ENCODE measurements at regions not wholly inside any gene's neighbourhood (a gene's known extent, or its start where the extent isn't known, plus 50 kb on each side); places are given as distances from the start of the nearest gene placed in this dataset.

DNA sequence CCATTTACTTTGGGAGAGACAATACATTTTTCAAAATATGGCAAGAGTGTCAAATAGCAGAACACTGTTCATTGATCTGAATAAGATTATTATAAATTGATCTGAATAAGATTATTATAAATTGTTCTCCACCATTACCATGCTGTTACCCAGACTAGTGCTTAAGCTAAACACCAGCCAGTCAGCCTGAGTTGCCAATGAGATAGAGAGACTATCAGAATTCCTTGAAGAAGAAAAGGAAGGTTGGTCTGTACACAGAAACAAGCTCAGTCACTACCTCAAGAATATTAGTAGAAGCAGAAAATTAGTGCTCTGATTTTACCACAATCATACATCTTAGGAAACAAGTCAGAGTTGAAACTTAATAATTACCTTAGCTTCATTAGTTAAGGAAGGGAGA is 469.8 kb downstream of the FOXG1 start:
- ChIA-PET CTCF (ENCODE audit: low intra/inter-chr PET ratio) (no interaction called here), POLR2A (no interaction called here)
- ATAC-seq (no peak), FAIRE-seq (no peak), DNase-seq (ENCODE audit: extremely low read depth in 1 of 4, low spot score in 3 of 4) (no peak)
- H3K9ac ChIP-seq (ENCODE audit: insufficient read depth in 1 of 2, low read depth in 2 of 2, low read length in 2 of 2), result no peak overlapping the region
- H4K20me1 ChIP-seq (replicated peaks; ENCODE audit: control insufficient read depth, insufficient read depth, low read length), result no peaks in the 10 kb centered on the region
- H3K4me1 ChIP-seq (replicated peaks in 1 of 2; ENCODE audit: control insufficient read depth in 2 of 2, insufficient read depth in 2 of 2, low read length in 2 of 2), result no peaks in the 10 kb centered on the region
- intact Hi-C loops (cut with micrococcal nuclease), result no loop called here
- no peaks in the 10 kb centered on the region for H3K9me3 ChIP-seq (replicated peaks; ENCODE audit: control insufficient read depth, insufficient read depth, low read depth, low read length)
- H3K4me3 ChIP-seq, result no peak overlapping the region
- H3K27me3 ChIP-seq (ENCODE audit: control insufficient read depth in 2 of 2, insufficient read depth in 2 of 2, low read length in 2 of 2), result no peaks in the 10 kb centered on the region
- H3K79me2 ChIP-seq (ENCODE audit: control insufficient read depth, insufficient read depth, low read length), result no peaks in the 10 kb centered on the region
- no peak overlapping the region for H2AFZ ChIP-seq (ENCODE audit: low read depth, low read length)
- no TSS peak for BruUV-seq (replicated peaks)
- H3K27ac ChIP-seq (ENCODE audit: extremely low read depth, low read depth, low read length), result no peak overlapping the region
- H3K9me1 ChIP-seq (ENCODE audit: control insufficient read depth, insufficient read depth, low read length), result no peaks in the 10 kb centered on the region
- H3K36me3 ChIP-seq (ENCODE audit: control insufficient read depth, insufficient read depth, low read length), result no peaks in the 10 kb centered on the region
- no peak overlapping the region for H3K4me2 ChIP-seq (ENCODE audit: insufficient read depth, low read length)
- in situ Hi-C loops (cut with MboI), result no loop called here
- TF ChIP-seq, protein P1, sequence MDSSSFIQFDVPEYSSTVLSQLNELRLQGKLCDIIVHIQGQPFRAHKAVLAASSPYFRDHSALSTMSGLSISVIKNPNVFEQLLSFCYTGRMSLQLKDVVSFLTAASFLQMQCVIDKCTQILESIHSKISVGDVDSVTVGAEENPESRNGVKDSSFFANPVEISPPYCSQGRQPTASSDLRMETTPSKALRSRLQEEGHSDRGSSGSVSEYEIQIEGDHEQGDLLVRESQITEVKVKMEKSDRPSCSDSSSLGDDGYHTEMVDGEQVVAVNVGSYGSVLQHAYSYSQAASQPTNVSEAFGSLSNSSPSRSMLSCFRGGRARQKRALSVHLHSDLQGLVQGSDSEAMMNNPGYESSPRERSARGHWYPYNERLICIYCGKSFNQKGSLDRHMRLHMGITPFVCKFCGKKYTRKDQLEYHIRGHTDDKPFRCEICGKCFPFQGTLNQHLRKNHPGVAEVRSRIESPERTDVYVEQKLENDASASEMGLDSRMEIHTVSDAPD (CRISPR knock-in tag; IDR thresholded peaks at IDR 0.05), result no peak
- TF ChIP-seq SIRT6 (IDR thresholded peaks at IDR 0.05; ENCODE audit: low read depth, low read length) (no peak), DMBX1 (CRISPR knock-in tag; IDR thresholded peaks at IDR 0.05; ENCODE audit: borderline replicate concordance) (no peak), SMAD4 (CRISPR knock-in tag; conservative IDR thresholded peaks at IDR 0.05) (no peak), CREB1 (IDR thresholded peaks at IDR 0.05) (no peak), CREB1 (CRISPR knock-in tag; IDR thresholded peaks at IDR 0.05) (no peak), ZNF23 (CRISPR knock-in tag; IDR thresholded peaks at IDR 0.05) (no peak), ZFP36 (IDR thresholded peaks at IDR 0.05; ENCODE audit: low read depth, low read length, partially characterized antibody) (no peak), HDAC8 (tag; IDR thresholded peaks at IDR 0.05) (no peak), CBFB (CRISPR knock-in tag; IDR thresholded peaks at IDR 0.05) (no peak), HSF4 (CRISPR knock-in tag; IDR thresholded peaks at IDR 0.05; ENCODE audit: borderline replicate concordance) (no peak), ZNF76 (CRISPR knock-in tag; IDR thresholded peaks at IDR 0.05; ENCODE audit: borderline replicate concordance) (no peak)
- TF ChIP-seq, protein P2, sequence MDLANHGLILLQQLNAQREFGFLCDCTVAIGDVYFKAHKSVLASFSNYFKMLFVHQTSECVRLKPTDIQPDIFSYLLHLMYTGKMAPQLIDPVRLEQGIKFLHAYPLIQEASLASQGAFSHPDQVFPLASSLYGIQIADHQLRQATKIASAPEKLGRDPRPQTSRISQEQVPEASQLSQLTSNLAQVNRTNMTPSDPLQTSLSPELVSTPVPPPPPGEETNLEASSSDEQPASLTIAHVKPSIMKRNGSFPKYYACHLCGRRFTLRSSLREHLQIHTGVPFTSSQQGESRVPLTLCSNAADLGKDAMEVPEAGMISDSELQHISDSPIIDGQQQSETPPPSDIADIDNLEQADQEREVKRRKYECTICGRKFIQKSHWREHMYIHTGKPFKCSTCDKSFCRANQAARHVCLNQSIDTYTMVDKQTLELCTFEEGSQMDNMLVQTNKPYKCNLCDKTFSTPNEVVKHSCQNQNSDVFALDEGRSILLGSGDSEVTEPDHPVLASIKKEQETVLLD (IDR thresholded peaks at IDR 0.05), result no peak
- TF ChIP-seq, protein P3, sequence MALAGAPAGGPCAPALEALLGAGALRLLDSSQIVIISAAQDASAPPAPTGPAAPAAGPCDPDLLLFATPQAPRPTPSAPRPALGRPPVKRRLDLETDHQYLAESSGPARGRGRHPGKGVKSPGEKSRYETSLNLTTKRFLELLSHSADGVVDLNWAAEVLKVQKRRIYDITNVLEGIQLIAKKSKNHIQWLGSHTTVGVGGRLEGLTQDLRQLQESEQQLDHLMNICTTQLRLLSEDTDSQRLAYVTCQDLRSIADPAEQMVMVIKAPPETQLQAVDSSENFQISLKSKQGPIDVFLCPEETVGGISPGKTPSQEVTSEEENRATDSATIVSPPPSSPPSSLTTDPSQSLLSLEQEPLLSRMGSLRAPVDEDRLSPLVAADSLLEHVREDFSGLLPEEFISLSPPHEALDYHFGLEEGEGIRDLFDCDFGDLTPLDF (CRISPR knock-in tag; IDR thresholded peaks at IDR 0.05), result no peak
- TF ChIP-seq, protein P4, sequence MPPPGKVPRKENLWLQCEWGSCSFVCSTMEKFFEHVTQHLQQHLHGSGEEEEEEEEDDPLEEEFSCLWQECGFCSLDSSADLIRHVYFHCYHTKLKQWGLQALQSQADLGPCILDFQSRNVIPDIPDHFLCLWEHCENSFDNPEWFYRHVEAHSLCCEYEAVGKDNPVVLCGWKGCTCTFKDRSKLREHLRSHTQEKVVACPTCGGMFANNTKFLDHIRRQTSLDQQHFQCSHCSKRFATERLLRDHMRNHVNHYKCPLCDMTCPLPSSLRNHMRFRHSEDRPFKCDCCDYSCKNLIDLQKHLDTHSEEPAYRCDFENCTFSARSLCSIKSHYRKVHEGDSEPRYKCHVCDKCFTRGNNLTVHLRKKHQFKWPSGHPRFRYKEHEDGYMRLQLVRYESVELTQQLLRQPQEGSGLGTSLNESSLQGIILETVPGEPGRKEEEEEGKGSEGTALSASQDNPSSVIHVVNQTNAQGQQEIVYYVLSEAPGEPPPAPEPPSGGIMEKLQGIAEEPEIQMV (tag; conservative IDR thresholded peaks at IDR 0.05; ENCODE audit: low read depth), result no peak
- TF ChIP-seq, protein P5, sequence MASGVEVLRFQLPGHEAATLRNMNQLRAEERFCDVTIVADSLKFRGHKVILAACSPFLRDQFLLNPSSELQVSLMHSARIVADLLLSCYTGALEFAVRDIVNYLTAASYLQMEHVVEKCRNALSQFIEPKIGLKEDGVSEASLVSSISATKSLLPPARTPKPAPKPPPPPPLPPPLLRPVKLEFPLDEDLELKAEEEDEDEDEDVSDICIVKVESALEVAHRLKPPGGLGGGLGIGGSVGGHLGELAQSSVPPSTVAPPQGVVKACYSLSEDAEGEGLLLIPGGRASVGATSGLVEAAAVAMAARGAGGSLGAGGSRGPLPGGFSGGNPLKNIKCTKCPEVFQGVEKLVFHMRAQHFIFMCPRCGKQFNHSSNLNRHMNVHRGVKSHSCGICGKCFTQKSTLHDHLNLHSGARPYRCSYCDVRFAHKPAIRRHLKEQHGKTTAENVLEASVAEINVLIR (CRISPR knock-in tag; IDR thresholded peaks at IDR 0.05), result no peak
